ENCODE measurements at regions not wholly inside any gene's neighbourhood (a gene's known extent, or its start where the extent isn't known, plus 50 kb on each side); places are given as distances from the start of the nearest gene placed in this dataset.

DNA sequence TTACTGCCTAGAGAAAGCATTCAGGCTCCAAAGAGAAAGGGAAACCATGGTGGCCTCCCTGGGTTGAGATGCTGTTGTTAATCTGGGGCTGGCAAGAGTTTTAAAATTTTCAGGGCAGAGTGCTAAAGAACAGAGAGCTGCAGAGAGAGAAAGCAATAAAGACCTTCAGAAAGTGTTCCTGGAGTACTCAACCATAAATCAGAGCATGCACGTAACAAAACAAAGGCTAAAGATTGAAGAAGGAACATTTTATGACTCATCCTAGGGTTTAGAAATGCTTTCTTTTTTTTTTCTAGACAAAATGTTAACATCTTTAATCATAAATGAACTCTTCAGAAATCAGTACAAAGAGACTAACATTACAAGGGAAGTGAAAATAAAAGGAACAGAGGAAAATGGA, 562.3 kb upstream of the NDST4 start:
- Mint-ChIP-seq H3K27ac (no peak overlapping the region), H3K27me3 (no peaks in the 10 kb centered on the region), H3K9me3 (peaks cover 2% of the 10 kb centered on the region), H3K4me3 (no peak overlapping the region), H3K36me3 (ENCODE audit: low read depth) (no peaks in the 10 kb centered on the region), H3K4me1 (no peaks in the 10 kb centered on the region)
- ChIA-PET CTCF (no interaction called here), POLR2A (no interaction called here)
- TF ChIP-seq, protein P1, sequence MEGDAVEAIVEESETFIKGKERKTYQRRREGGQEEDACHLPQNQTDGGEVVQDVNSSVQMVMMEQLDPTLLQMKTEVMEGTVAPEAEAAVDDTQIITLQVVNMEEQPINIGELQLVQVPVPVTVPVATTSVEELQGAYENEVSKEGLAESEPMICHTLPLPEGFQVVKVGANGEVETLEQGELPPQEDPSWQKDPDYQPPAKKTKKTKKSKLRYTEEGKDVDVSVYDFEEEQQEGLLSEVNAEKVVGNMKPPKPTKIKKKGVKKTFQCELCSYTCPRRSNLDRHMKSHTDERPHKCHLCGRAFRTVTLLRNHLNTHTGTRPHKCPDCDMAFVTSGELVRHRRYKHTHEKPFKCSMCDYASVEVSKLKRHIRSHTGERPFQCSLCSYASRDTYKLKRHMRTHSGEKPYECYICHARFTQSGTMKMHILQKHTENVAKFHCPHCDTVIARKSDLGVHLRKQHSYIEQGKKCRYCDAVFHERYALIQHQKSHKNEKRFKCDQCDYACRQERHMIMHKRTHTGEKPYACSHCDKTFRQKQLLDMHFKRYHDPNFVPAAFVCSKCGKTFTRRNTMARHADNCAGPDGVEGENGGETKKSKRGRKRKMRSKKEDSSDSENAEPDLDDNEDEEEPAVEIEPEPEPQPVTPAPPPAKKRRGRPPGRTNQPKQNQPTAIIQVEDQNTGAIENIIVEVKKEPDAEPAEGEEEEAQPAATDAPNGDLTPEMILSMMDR (IDR thresholded peaks at IDR 0.05), result no peak
- DNase-seq (no peak), ATAC-seq (ENCODE audit: low read depth) (no peak)
- intact Hi-C loops (cut with micrococcal nuclease), result no loop called here

DNA sequence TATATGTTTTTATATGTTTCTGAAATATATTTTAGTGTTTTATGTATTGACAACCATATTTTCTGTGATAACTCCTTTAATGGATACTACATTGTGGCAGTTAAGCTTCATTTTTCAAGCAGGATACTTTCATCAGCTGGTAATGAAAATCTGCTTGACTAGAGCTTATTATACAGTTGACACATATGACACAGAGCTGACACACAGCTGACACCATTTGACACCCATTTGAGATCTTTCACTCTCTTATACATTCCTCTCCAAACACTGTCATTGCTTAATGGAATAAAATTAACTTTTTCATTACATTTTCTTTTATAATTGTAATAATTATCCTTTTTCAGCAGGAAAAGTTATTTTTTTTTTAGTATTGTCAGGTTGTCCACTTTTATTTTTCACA, 561.1 kb upstream of the NDST4 start:
- intact Hi-C loops (cut with micrococcal nuclease), result no loop called here
- no peaks in the 10 kb centered on the region for H3K27me3 Mint-ChIP-seq
- CTCF ChIA-PET, result no interaction called here
- ATAC-seq (ENCODE audit: low read depth), result no peak
- H3K36me3 Mint-ChIP-seq (ENCODE audit: low read depth), result no peaks in the 10 kb centered on the region
- TF ChIP-seq, protein P1 (IDR thresholded peaks at IDR 0.05), result no peak
- no peak overlapping the region for H3K27ac Mint-ChIP-seq
- POLR2A ChIA-PET, result no interaction called here
- peaks cover 2% of the 10 kb centered on the region for H3K9me3 Mint-ChIP-seq
- no peak for DNase-seq
- H3K4me1 Mint-ChIP-seq, result no peaks in the 10 kb centered on the region
- no peak overlapping the region for H3K4me3 Mint-ChIP-seq

DNA sequence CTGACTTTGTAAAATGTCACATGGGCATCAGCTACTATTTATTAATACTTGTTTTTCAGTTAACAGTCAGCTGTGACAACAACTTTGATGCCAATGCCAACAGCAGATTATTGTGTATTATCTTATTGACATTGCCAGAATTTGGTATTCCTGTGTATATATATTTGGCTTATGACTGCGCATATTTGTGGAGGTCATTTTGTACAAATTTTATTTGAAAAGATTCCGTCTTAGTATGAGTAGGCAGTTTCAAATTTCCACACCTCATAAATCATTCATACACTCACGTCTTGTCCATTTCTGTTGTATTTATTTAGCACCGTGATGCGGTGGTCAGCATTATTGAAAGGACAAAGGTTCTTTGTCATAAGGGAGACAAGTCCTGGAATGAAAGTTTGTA, 558.2 kb upstream of the NDST4 start:
- TF ChIP-seq, protein P1 (IDR thresholded peaks at IDR 0.05), result no peak
- H3K36me3 Mint-ChIP-seq (ENCODE audit: low read depth), result no peaks in the 10 kb centered on the region
- no peaks in the 10 kb centered on the region for H3K9me3 Mint-ChIP-seq
- no peak overlapping the region for H3K27ac Mint-ChIP-seq
- no peaks in the 10 kb centered on the region for H3K27me3 Mint-ChIP-seq
- no peak for ATAC-seq (ENCODE audit: low read depth)
- ChIA-PET CTCF (no interaction called here), POLR2A (no interaction called here)
- DNase-seq, result no peak
- intact Hi-C loops (cut with micrococcal nuclease), result no loop called here
- no peak overlapping the region for H3K4me3 Mint-ChIP-seq
- no peaks in the 10 kb centered on the region for H3K4me1 Mint-ChIP-seq

DNA sequence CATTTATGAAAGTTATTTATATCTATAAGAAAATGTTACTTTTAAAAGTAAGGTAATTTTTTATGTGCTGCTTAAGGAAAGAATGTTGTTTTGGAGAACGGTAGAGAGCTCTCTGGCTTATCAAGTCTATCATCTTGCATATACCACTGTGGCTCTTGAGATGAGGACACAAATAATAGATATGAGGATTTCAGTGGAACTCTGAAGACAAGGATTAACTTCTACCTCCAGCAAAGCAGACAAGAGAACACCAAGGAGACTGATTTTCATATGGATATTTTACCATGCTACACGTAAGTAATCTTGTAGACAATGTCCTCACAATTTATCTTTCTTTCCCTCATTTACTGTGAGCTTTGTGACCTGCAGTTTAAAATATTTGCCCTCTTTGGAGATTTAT, 557.5 kb upstream of the NDST4 start:
- ChIA-PET CTCF (no interaction called here), POLR2A (no interaction called here)
- Mint-ChIP-seq H3K4me3 (no peak overlapping the region), H3K4me1 (no peaks in the 10 kb centered on the region), H3K36me3 (ENCODE audit: low read depth) (no peaks in the 10 kb centered on the region), H3K27me3 (no peaks in the 10 kb centered on the region), H3K27ac (no peak overlapping the region), H3K9me3 (peaks cover 3% of the 10 kb centered on the region)
- TF ChIP-seq, protein P1 (IDR thresholded peaks at IDR 0.05), result no peak
- DNase-seq (no peak), ATAC-seq (ENCODE audit: low read depth) (no peak)
- intact Hi-C loops (cut with micrococcal nuclease), result no loop called here

DNA sequence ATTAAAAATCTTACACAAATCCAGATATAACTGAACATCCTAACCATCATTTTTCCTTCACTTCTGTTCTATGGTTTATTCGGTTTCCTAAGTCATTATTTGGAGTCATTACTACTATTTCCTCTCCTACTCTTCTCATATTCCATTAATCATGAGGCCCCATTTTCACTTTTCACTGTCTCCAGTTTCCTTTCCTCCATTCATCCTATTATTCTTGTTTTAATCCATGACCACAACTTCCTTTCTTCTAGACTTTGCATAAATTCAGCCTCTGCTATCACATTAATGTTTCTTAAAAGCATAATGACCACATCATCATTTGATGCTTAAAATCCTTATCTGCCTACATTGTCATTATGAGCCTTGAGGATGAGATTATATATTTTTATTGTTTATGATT, 555.0 kb upstream of the NDST4 start:
- ChIA-PET CTCF (no interaction called here), POLR2A (no interaction called here)
- DNase-seq, result no peak
- TF ChIP-seq, protein P1 (IDR thresholded peaks at IDR 0.05), result no peak
- Mint-ChIP-seq H3K9me3 (peaks cover 3% of the 10 kb centered on the region), H3K4me3 (no peak overlapping the region), H3K27ac (no peak overlapping the region), H3K4me1 (no peaks in the 10 kb centered on the region), H3K36me3 (ENCODE audit: low read depth) (no peaks in the 10 kb centered on the region), H3K27me3 (no peaks in the 10 kb centered on the region)
- ATAC-seq (ENCODE audit: low read depth), result no peak
- intact Hi-C loops (cut with micrococcal nuclease), result no loop called here
